ENCODE measurements at regions not wholly inside any gene's neighbourhood (a gene's known extent, or its start where the extent isn't known, plus 50 kb on each side); places are given as distances from the start of the nearest gene placed in this dataset.

DNA sequence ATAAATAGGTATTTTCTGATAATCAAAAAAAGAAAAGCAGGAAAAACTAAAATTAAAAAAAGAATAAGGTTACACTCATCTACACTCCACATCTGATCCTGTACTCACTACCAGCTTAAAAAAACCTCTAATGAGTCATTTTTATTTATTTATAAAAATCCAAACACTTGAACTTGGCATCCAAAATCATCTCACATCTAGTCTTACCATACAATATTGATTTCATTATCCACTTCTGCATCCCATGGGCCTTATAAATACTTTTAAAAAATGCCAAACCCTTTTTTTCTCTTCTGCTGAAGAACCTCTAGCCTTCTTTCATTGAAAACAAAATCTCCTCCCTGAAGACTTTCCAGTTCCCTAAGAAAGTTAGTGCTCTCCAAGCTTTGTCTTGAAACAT is 109.7 kb downstream of the TMTC3 start:
- intact Hi-C loops (cut with micrococcal nuclease), result no loop called here
- peaks cover 2% of the 10 kb centered on the region for H3K27me3 Mint-ChIP-seq
- ATAC-seq (ENCODE audit: low read depth), result no peak
- no peaks in the 10 kb centered on the region for H3K9me3 Mint-ChIP-seq
- no peak overlapping the region for H3K27ac Mint-ChIP-seq
- H3K36me3 Mint-ChIP-seq (ENCODE audit: low read depth), result no peaks in the 10 kb centered on the region
- no peak overlapping the region for H3K4me3 Mint-ChIP-seq
- CTCF ChIA-PET, result no interaction called here
- TF ChIP-seq CTCF (IDR thresholded peaks at IDR 0.05), result no peak
- POLR2A ChIA-PET, result no interaction called here
- DNase-seq, result no peak
- no peaks in the 10 kb centered on the region for H3K4me1 Mint-ChIP-seq

DNA sequence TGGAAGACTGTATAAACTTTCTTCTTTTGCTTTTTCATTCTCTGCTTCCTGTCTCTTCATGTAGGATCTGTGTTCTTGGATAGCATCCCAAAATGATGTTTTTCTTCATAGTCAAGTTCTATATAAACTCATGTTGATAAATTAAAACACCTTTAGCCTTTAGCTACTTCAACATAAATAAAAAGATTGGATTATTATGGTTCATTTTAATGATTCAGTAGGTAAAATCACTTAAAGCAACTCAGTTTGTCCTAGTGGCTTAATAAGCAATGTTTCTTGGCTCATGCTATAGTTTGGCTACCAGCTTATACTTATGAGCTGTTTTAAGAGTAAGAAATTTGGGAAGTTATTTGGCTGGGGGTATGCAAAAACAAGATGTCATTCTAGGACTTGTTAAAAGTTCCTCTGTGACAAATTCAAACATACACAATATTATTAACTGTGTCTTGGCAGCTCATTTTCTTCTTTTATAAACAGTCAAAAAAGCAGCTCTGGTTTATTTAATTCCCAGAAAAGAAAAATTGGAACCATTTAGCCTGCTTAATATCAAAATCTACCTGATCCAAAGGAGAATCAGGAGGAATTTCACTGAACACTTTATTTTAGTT is 111.4 kb downstream of the TMTC3 start:
- no peak for TF ChIP-seq CTCF (IDR thresholded peaks at IDR 0.05)
- ATAC-seq (ENCODE audit: low read depth), result no peak
- Mint-ChIP-seq H3K36me3 (ENCODE audit: low read depth) (no peaks in the 10 kb centered on the region), H3K27ac (no peak overlapping the region), H3K4me3 (no peak overlapping the region), H3K27me3 (peaks cover 2% of the 10 kb centered on the region), H3K4me1 (no peaks in the 10 kb centered on the region), H3K9me3 (no peaks in the 10 kb centered on the region)
- ChIA-PET CTCF (no interaction called here), POLR2A (no interaction called here)
- intact Hi-C loops (cut with micrococcal nuclease), result no loop called here
- no peak for DNase-seq

GRCh38 chr12:88255224-88255623 is 113.1 kb downstream of the TMTC3 start:
- intact Hi-C loops (cut with micrococcal nuclease), result no loop called here
- Mint-ChIP-seq H3K27me3 (no peaks in the 10 kb centered on the region), H3K27ac (no peak overlapping the region), H3K36me3 (ENCODE audit: low read depth) (no peaks in the 10 kb centered on the region), H3K4me1 (no peaks in the 10 kb centered on the region), H3K4me3 (no peak overlapping the region), H3K9me3 (no peaks in the 10 kb centered on the region)
- POLR2A ChIA-PET, result no interaction called here
- ATAC-seq (ENCODE audit: low read depth) (no peak), DNase-seq (no peak)
- TF ChIP-seq CTCF (IDR thresholded peaks at IDR 0.05), result no peak
- CTCF ChIA-PET, result no interaction called here

- no peak overlapping the region for H3K4me3 Mint-ChIP-seq
- ChIA-PET CTCF (no interaction called here), POLR2A (no interaction called here)
- DNase-seq, result no peak
- ATAC-seq (ENCODE audit: low read depth), result no peak
- H3K36me3 Mint-ChIP-seq (ENCODE audit: low read depth), result no peaks in the 10 kb centered on the region
- no peaks in the 10 kb centered on the region for H3K27me3 Mint-ChIP-seq
- H3K4me1 Mint-ChIP-seq, result no peaks in the 10 kb centered on the region
- H3K27ac Mint-ChIP-seq, result no peak overlapping the region
- no peaks in the 10 kb centered on the region for H3K9me3 Mint-ChIP-seq
- intact Hi-C loops (cut with micrococcal nuclease), result no loop called here
- TF ChIP-seq CTCF (IDR thresholded peaks at IDR 0.05), result no peak
These were observed 113.7 kb downstream of the TMTC3 start for GRCh38 chr12:88255847-88256246.

GRCh38 chr12:88258396-88258795 is 116.3 kb downstream of the TMTC3 start:
- Mint-ChIP-seq H3K36me3 (ENCODE audit: low read depth) (no peaks in the 10 kb centered on the region), H3K27me3 (no peaks in the 10 kb centered on the region), H3K4me3 (no peak overlapping the region), H3K9me3 (no peaks in the 10 kb centered on the region), H3K27ac (no peak overlapping the region), H3K4me1 (no peaks in the 10 kb centered on the region)
- intact Hi-C loops (cut with micrococcal nuclease), result no loop called here
- ATAC-seq (ENCODE audit: low read depth), result no peak
- ChIA-PET POLR2A (no interaction called here), CTCF (no interaction called here)
- no peak for TF ChIP-seq CTCF (IDR thresholded peaks at IDR 0.05)
- DNase-seq, result no peak
